ENCODE measurements at regions not wholly inside any gene's neighbourhood (a gene's known extent, or its start where the extent isn't known, plus 50 kb on each side); places are given as distances from the start of the nearest gene placed in this dataset.

GRCh38 chr3:173241727-173242126 lies 100.7 kb upstream of the SPATA16 start:
- TF ChIP-seq CTCF (conservative IDR thresholded peaks at IDR 0.05) (no peak), EZH2 (IDR thresholded peaks at IDR 0.05; ENCODE audit: low read depth) (no peak)
